ENCODE measurements at regions not wholly inside any gene's neighbourhood (a gene's known extent, or its start where the extent isn't known, plus 50 kb on each side); places are given as distances from the start of the nearest gene placed in this dataset.

GRCh38 chr12:28710882-28711281, 438.2 kb upstream of the FAR2 start (continued):
- TF ChIP-seq, protein P1, sequence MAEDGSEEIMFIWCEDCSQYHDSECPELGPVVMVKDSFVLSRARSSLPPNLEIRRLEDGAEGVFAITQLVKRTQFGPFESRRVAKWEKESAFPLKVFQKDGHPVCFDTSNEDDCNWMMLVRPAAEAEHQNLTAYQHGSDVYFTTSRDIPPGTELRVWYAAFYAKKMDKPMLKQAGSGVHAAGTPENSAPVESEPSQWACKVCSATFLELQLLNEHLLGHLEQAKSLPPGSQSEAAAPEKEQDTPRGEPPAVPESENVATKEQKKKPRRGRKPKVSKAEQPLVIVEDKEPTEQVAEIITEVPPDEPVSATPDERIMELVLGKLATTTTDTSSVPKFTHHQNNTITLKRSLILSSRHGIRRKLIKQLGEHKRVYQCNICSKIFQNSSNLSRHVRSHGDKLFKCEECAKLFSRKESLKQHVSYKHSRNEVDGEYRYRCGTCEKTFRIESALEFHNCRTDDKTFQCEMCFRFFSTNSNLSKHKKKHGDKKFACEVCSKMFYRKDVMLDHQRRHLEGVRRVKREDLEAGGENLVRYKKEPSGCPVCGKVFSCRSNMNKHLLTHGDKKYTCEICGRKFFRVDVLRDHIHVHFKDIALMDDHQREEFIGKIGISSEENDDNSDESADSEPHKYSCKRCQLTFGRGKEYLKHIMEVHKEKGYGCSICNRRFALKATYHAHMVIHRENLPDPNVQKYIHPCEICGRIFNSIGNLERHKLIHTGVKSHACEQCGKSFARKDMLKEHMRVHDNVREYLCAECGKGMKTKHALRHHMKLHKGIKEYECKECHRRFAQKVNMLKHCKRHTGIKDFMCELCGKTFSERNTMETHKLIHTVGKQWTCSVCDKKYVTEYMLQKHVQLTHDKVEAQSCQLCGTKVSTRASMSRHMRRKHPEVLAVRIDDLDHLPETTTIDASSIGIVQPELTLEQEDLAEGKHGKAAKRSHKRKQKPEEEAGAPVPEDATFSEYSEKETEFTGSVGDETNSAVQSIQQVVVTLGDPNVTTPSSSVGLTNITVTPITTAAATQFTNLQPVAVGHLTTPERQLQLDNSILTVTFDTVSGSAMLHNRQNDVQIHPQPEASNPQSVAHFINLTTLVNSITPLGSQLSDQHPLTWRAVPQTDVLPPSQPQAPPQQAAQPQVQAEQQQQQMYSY (CRISPR knock-in tag; IDR thresholded peaks at IDR 0.05): no peak
- TF ChIP-seq HDAC6 (IDR thresholded peaks at IDR 0.05; ENCODE audit: unreplicated experiment) (no peak), JUND (IDR thresholded peaks at IDR 0.05; ENCODE audit: low read depth, low read length) (no peak), POU2F2 (IDR thresholded peaks at IDR 0.05; ENCODE audit: borderline replicate concordance, low read depth, low read length) (no peak)

GRCh38 chr12:28711421-28711820, 437.7 kb upstream of the FAR2 start:
- DNase-seq (ENCODE audit: low read depth, low spot score): no peak
- Histone ChIP-seq H2AFZ (ENCODE audit: control insufficient read depth, low read depth, low read length) (no peak overlapping the region), H3K4me2 (ENCODE audit: control insufficient read depth, insufficient read depth) (no peak overlapping the region), H3K4me3 (no peak overlapping the region), H3K9ac (ENCODE audit: control insufficient read depth, insufficient read depth, low read length) (no peak overlapping the region), H3K4me1 (ENCODE audit: control insufficient read depth, insufficient read depth, low read length) (no peaks in the 10 kb centered on the region), H3K9me3 (replicated peaks; ENCODE audit: control insufficient read depth, insufficient read depth, low read length) (no peaks in the 10 kb centered on the region), H3K36me3 (ENCODE audit: control insufficient read depth in 2 of 2, insufficient read depth in 2 of 2, low read length in 1 of 2) (no peaks in the 10 kb centered on the region), H3K27ac (ENCODE audit: control insufficient read depth, insufficient read depth) (no peak overlapping the region), H4K20me1 (ENCODE audit: control insufficient read depth, insufficient read depth) (no peaks in the 10 kb centered on the region), H3K79me2 (ENCODE audit: control insufficient read depth, insufficient read depth, low read length) (no peaks in the 10 kb centered on the region), H3K27me3 (replicated peaks in 1 of 2; ENCODE audit: control insufficient read depth in 2 of 2, insufficient read depth in 2 of 2, low read length in 1 of 2) (no peaks in the 10 kb centered on the region)
- no TSS peak for BruUV-seq (replicated peaks)
- in situ Hi-C loops (cut with MboI): no loop called here
- ChIA-PET SMC1A (ENCODE audit: uncharacterized antibody, unreplicated experiment) (no interaction called here), CTCF (no interaction called here), POLR2A (no interaction called here), RAD21 (ENCODE audit: unreplicated experiment) (no interaction called here)
- 30% methylated on average over 1 of the region's 1 CpG for WGBS (ENCODE audit: insufficient coverage, insufficient replicate concordance, low lambda C conversion rate, missing lambda C conversion rate)
- no peak for FAIRE-seq
- no peak for ATAC-seq
- intact Hi-C loops (cut with micrococcal nuclease; ENCODE audit: unreplicated experiment): no loop called here
- no peak for TF ChIP-seq TARDBP (IDR thresholded peaks at IDR 0.05; ENCODE audit: borderline replicate concordance)
- TF ChIP-seq NKRF (conservative IDR thresholded peaks at IDR 0.05): no peak
- no peak for TF ChIP-seq TCF12 (IDR thresholded peaks at IDR 0.05; ENCODE audit: low read depth, low read length)
- no peak for TF ChIP-seq TCF3 (IDR thresholded peaks at IDR 0.05; ENCODE audit: borderline replicate concordance, insufficient read depth, low read depth, low read length)
- TF ChIP-seq IRF3 (IDR thresholded peaks at IDR 0.05): no peak
- TF ChIP-seq SUZ12 (IDR thresholded peaks at IDR 0.05; ENCODE audit: unreplicated experiment): no peak
